ENCODE measurements at regions not wholly inside any gene's neighbourhood (a gene's known extent, or its start where the extent isn't known, plus 50 kb on each side); places are given as distances from the start of the nearest gene placed in this dataset.

- DNase-seq (ENCODE audit: low read depth): no peak
- TF ChIP-seq, protein P1, sequence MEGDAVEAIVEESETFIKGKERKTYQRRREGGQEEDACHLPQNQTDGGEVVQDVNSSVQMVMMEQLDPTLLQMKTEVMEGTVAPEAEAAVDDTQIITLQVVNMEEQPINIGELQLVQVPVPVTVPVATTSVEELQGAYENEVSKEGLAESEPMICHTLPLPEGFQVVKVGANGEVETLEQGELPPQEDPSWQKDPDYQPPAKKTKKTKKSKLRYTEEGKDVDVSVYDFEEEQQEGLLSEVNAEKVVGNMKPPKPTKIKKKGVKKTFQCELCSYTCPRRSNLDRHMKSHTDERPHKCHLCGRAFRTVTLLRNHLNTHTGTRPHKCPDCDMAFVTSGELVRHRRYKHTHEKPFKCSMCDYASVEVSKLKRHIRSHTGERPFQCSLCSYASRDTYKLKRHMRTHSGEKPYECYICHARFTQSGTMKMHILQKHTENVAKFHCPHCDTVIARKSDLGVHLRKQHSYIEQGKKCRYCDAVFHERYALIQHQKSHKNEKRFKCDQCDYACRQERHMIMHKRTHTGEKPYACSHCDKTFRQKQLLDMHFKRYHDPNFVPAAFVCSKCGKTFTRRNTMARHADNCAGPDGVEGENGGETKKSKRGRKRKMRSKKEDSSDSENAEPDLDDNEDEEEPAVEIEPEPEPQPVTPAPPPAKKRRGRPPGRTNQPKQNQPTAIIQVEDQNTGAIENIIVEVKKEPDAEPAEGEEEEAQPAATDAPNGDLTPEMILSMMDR (conservative IDR thresholded peaks at IDR 0.05; ENCODE audit: low read depth, low read length): no peak
- H3K4me3 ChIP-seq (ENCODE audit: low read length): no peak overlapping the region
Measured at GRCh38 chr2:71830497-71831192, 317.0 kb downstream of the CYP26B1 start.

DNA sequence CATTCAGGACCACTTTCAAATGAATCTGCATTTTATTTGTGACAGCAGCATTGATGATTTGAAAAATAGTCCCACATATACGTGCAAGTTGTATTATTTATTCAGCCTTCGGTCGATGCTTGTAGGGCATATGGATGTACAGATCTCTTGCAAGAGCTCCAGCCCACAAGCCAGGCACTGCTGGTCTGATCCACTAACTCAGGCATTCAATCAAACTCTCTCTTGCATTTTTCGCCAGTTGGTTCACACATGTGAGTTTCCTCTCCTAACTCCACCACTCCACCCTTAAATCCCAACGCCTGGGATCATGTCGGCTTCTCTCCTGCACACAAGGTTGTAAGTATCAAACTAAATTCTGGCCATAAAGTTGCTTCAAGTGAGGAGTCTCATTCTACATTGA, 318.7 kb downstream of the CYP26B1 start:
- no peak for DNase-seq (ENCODE audit: low read depth)
- TF ChIP-seq, protein P1 (conservative IDR thresholded peaks at IDR 0.05; ENCODE audit: low read depth, low read length): no peak
- no peak overlapping the region for H3K4me3 ChIP-seq (ENCODE audit: low read length)

GRCh38 chr2:71827973-71828372, 319.7 kb downstream of the CYP26B1 start:
- no peak overlapping the region for H3K4me3 ChIP-seq (ENCODE audit: low read length)
- no peak for DNase-seq (ENCODE audit: low read depth)
- TF ChIP-seq, protein P1 (conservative IDR thresholded peaks at IDR 0.05; ENCODE audit: low read depth, low read length): no peak

DNA sequence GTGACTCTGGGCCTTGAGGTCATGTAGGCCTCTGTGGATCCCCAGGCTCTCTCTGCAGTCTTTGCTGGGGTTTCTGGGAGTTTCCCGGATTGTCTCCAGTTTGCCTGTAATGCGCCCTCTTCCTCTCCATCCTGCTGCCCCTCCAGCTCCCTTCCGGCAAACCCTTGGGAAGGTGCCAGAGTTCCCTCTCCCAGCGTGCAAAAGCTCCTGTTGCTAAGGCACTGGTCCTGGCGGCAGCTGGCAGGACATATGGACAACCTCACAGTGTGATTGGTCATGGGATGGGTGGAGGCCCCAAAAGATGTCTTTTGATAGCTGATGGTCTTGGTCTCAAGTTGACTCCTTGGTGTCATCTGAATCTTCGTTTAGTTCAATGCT, 320.1 kb downstream of the CYP26B1 start:
- TF ChIP-seq, protein P1 (conservative IDR thresholded peaks at IDR 0.05; ENCODE audit: low read depth, low read length): no peak

DNA sequence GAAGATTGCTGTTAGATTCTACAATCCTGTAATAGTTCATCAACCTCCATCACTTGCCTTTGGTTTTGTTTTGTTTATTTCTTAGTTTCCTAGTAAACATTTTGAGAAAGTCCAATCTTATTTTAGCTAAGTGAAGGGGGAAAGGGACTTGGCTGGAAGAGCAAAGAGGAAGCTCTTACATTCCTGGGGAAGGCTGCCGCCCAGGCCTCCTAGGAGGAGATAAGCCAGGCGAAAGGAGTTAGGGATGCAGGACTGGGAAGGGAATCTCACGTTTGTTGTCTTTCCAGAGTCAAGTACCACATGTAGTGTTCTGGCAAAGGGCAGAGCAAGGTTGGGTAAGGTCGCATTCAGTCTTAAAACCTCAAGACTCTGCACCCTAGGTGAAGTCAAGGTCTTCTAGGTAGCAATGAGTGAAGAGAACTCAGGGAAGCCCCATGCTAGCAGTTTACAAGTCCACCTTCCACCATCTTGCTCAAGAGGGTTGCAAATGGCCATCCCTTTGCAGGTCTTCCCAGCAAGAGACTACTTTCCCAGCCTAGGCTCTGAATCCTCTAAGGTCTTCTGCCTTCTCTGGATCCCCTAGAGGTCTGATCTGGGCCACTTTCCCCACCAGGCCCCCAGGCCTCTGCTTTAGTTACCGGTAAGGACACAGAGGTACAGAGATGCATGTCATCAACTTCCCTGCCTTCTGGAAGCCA, 320.7 kb downstream of the CYP26B1 start:
- no peak overlapping the region for H3K4me3 ChIP-seq (ENCODE audit: low read length)
- TF ChIP-seq, protein P1 (conservative IDR thresholded peaks at IDR 0.05; ENCODE audit: low read depth, low read length): no peak
- DNase-seq (ENCODE audit: low read depth): no peak

More for the DNA sequence above, 320.1 kb downstream of the CYP26B1 start:
- DNase-seq (ENCODE audit: low read depth): no peak
- H3K4me3 ChIP-seq (ENCODE audit: low read length): no peak overlapping the region

DNA sequence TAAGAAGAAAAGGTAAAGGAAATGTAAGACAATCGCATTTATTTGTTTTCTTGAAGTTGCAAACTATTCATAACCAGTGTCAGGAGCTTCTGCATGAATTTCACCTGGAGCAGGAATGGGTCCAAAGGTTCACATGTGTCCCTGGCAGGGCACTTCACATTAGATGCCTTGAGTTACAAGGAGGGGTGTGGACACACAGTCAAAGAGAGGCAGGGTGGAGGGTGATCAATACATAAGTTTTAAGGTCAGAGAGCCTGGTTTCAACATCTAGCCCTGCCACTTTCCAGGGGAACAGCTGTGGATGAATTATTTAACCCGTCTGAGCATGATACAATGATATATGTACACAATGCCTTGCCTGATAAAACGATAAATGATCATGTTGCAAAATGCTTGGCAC, 321.4 kb downstream of the CYP26B1 start:
- no peak for DNase-seq (ENCODE audit: low read depth)
- TF ChIP-seq, protein P1 (conservative IDR thresholded peaks at IDR 0.05; ENCODE audit: low read depth, low read length): no peak
- no peak overlapping the region for H3K4me3 ChIP-seq (ENCODE audit: low read length)

DNA sequence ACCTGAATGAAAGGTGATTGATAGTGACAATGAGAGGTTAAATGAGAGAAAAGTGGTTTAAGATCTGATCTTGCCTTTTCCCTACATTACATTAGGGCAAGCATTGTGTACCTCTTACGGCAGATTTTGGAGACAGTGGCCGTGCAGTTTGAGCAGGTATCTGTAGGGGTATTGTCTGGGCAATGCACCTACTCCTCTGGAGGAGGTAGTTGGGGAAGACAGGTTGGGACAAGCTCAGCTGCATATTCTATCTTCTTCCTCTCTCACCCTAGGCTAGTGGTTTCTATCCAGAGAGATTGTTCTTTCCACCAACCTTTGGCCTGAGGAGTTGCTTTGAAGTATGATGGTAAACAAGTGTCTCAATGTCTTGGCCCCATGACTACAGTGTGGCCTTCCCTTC, 323.2 kb downstream of the CYP26B1 start:
- no peak overlapping the region for H3K4me3 ChIP-seq (ENCODE audit: low read length)
- DNase-seq (ENCODE audit: low read depth): no peak
- TF ChIP-seq, protein P1 (conservative IDR thresholded peaks at IDR 0.05; ENCODE audit: low read depth, low read length): no peak

All from retinal pigment epithelial cell (primary cell).